ENCODE measurements at regions not wholly inside any gene's neighbourhood (a gene's known extent, or its start where the extent isn't known, plus 50 kb on each side); places are given as distances from the start of the nearest gene placed in this dataset.

GRCh38 chr3:70747847-70748246 is 435.4 kb upstream of the MDFIC2 start:
- DNase-seq (ENCODE audit: insufficient read length, low spot score) (no peak), FAIRE-seq (no peak)
- no peak for TF ChIP-seq CTCF (IDR thresholded peaks at IDR 0.05; ENCODE audit: insufficient read depth, missing control alignments)

- no peak for DNase-seq (ENCODE audit: insufficient read length, low spot score)
- no peak for TF ChIP-seq CTCF (IDR thresholded peaks at IDR 0.05; ENCODE audit: insufficient read depth, missing control alignments)
- FAIRE-seq: no peak
These were observed 432.1 kb upstream of the MDFIC2 start for GRCh38 chr3:70744536-70744935.

GRCh38 chr3:70743754-70744153 is 431.3 kb upstream of the MDFIC2 start:
- no peak for TF ChIP-seq CTCF (IDR thresholded peaks at IDR 0.05; ENCODE audit: insufficient read depth, missing control alignments)
- FAIRE-seq: no peak
- no peak for DNase-seq (ENCODE audit: insufficient read length, low spot score)

GRCh38 chr3:70742081-70742480 is 429.6 kb upstream of the MDFIC2 start:
- no peak for TF ChIP-seq CTCF (IDR thresholded peaks at IDR 0.05; ENCODE audit: insufficient read depth, missing control alignments)
- no peak for FAIRE-seq
- no peak for DNase-seq (ENCODE audit: insufficient read length, low spot score)

GRCh38 chr3:70740872-70741271 is 428.4 kb upstream of the MDFIC2 start:
- TF ChIP-seq CTCF (IDR thresholded peaks at IDR 0.05; ENCODE audit: insufficient read depth, missing control alignments): no peak
- FAIRE-seq: no peak
- DNase-seq (ENCODE audit: insufficient read length, low spot score): no peak

GRCh38 chr3:70740071-70740470 is 427.6 kb upstream of the MDFIC2 start:
- no peak for TF ChIP-seq CTCF (IDR thresholded peaks at IDR 0.05; ENCODE audit: insufficient read depth, missing control alignments)
- DNase-seq (ENCODE audit: insufficient read length, low spot score) (no peak), FAIRE-seq (no peak)

GRCh38 chr3:70738291-70738681 is 425.8 kb upstream of the MDFIC2 start:
- no peak for TF ChIP-seq CTCF (IDR thresholded peaks at IDR 0.05; ENCODE audit: insufficient read depth, missing control alignments)
- DNase-seq (ENCODE audit: insufficient read length, low spot score) (no peak), FAIRE-seq (no peak)

All from D721Med (cell line).